ENCODE measurements at regions not wholly inside any gene's neighbourhood (a gene's known extent, or its start where the extent isn't known, plus 50 kb on each side); places are given as distances from the start of the nearest gene placed in this dataset.

DNA sequence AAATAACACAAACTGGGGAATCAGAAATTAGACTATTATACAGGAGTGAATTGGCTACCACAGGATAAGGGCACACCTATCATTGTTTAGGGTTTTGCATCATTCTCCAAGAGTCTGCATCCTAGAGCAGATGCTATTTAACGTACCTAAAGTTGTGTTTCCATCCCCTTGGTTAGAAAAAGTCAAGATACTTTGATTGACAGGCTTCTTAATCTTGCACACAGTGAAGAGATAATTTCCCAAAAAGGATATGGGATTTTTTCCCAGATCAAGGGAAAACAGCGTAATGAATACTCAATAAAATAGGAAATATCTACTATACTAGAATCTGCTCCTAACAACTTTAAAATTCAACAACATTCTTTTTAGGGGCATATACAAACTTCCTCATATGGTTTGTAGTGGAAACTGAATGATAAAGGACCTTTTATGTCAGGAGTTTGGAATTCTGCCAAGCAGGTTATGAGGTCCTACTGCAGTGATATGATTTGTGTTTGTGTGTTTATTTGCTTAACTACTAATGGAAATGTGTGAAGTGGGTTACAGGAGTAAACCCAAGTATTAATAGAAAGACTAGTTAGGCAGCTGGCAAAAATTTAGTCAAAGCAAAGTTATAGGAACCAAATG, 124.1 kb upstream of the MME start:
- ChIA-PET POLR2A (no interaction called here), CTCF (no interaction called here)
- TF ChIP-seq, protein P1, sequence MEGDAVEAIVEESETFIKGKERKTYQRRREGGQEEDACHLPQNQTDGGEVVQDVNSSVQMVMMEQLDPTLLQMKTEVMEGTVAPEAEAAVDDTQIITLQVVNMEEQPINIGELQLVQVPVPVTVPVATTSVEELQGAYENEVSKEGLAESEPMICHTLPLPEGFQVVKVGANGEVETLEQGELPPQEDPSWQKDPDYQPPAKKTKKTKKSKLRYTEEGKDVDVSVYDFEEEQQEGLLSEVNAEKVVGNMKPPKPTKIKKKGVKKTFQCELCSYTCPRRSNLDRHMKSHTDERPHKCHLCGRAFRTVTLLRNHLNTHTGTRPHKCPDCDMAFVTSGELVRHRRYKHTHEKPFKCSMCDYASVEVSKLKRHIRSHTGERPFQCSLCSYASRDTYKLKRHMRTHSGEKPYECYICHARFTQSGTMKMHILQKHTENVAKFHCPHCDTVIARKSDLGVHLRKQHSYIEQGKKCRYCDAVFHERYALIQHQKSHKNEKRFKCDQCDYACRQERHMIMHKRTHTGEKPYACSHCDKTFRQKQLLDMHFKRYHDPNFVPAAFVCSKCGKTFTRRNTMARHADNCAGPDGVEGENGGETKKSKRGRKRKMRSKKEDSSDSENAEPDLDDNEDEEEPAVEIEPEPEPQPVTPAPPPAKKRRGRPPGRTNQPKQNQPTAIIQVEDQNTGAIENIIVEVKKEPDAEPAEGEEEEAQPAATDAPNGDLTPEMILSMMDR (IDR thresholded peaks at IDR 0.05), result no peak
- Mint-ChIP-seq H3K36me3 (ENCODE audit: low read depth) (no peaks in the 10 kb centered on the region), H3K4me1 (ENCODE audit: low read depth) (no peaks in the 10 kb centered on the region), H3K9me3 (no peaks in the 10 kb centered on the region), H3K4me3 (no peak overlapping the region), H3K27ac (no peak overlapping the region), H3K27me3 (no peaks in the 10 kb centered on the region)
- intact Hi-C loops (cut with micrococcal nuclease), result loop anchor here (10.0 kb wide), 1 partner anchor 369 kb away; no protein-coding TSS in a partner anchor
- DNase-seq (no peak), ATAC-seq (no peak)

DNA sequence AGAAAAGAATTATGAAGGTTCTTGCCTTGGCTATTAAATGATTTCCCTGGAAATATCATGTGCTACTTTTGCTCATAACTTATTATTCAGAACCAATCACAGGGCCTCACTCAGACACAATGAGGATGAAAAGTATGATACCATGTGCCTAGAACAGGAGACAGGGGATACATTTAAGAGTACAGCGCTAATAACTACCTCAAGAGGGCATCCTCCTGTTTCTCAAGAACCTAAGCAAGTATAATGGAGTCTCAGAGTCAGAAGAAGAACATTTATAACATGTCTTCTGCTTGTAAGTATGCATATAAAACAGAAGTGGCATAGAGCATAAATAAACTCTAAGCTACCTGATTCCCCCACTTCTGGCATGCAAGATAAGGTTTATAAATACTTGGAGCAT, 125.4 kb upstream of the MME start:
- TF ChIP-seq, protein P1 (IDR thresholded peaks at IDR 0.05), result no peak
- POLR2A ChIA-PET, result no interaction called here
- intact Hi-C loops (cut with micrococcal nuclease), result loop anchor here (10.0 kb wide), 1 partner anchor 370 kb away; no protein-coding TSS in a partner anchor
- Mint-ChIP-seq H3K27ac (no peak overlapping the region), H3K4me1 (ENCODE audit: low read depth) (no peaks in the 10 kb centered on the region), H3K9me3 (no peaks in the 10 kb centered on the region), H3K4me3 (no peak overlapping the region), H3K36me3 (ENCODE audit: low read depth) (no peaks in the 10 kb centered on the region), H3K27me3 (no peaks in the 10 kb centered on the region)
- CTCF ChIA-PET, result no interaction called here
- ATAC-seq, result no peak
- DNase-seq, result no peak

DNA sequence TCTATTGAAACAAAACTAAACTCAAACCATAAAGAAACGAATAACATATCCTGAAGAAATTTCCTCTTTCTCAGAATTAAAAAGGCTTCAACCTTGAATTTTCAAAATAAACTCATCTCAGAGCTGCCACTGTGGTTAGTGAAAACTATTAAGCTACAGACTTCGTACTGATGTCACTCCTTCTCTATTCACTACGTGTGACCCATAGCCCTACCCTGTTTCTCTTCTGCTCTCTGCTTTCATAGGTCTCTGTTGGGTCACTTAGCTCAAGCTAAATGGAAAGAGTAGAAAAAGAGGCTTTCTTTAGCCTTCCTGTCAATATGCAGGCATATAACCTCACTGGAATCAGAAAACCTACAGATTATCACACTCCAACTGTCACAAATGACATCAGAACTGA, 126.6 kb upstream of the MME start:
- DNase-seq, result no peak
- intact Hi-C loops (cut with micrococcal nuclease), result loop anchor here (10.0 kb wide), 1 partner anchor 371 kb away; no protein-coding TSS in a partner anchor
- ChIA-PET POLR2A (no interaction called here), CTCF (no interaction called here)
- Mint-ChIP-seq H3K9me3 (no peaks in the 10 kb centered on the region), H3K27ac (no peak overlapping the region), H3K4me1 (ENCODE audit: low read depth) (no peaks in the 10 kb centered on the region), H3K27me3 (no peaks in the 10 kb centered on the region), H3K4me3 (no peak overlapping the region), H3K36me3 (ENCODE audit: low read depth) (no peaks in the 10 kb centered on the region)
- no peak for ATAC-seq
- TF ChIP-seq, protein P1 (IDR thresholded peaks at IDR 0.05), result no peak

DNA sequence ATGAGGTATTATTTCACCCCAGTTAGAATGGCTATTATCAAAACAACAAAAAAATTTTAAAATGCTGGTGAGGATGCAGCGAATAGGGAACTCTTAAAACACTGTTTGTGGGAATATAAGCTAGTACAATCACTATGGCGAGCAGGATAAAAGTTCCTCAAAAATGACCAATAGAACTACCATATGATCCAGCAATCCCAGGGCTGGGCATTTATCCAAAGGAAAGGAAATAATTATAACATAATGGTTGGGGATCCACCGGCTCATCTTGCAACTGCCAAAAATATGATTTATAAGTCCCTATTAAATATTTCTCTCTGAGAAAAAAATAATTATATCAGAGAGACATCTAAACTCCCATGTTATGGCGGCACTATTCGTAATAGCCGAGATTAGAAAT, 127.6 kb upstream of the MME start:
- DNase-seq (no peak), ATAC-seq (no peak)
- Mint-ChIP-seq H3K27ac (no peak overlapping the region), H3K4me3 (no peak overlapping the region), H3K9me3 (no peaks in the 10 kb centered on the region), H3K27me3 (no peaks in the 10 kb centered on the region), H3K36me3 (ENCODE audit: low read depth) (no peaks in the 10 kb centered on the region), H3K4me1 (ENCODE audit: low read depth) (no peaks in the 10 kb centered on the region)
- intact Hi-C loops (cut with micrococcal nuclease), result loop anchor here (10.0 kb wide), 1 partner anchor 372 kb away; no protein-coding TSS in a partner anchor
- TF ChIP-seq, protein P1 (IDR thresholded peaks at IDR 0.05), result no peak
- ChIA-PET POLR2A (no interaction called here), CTCF (no interaction called here)

DNA sequence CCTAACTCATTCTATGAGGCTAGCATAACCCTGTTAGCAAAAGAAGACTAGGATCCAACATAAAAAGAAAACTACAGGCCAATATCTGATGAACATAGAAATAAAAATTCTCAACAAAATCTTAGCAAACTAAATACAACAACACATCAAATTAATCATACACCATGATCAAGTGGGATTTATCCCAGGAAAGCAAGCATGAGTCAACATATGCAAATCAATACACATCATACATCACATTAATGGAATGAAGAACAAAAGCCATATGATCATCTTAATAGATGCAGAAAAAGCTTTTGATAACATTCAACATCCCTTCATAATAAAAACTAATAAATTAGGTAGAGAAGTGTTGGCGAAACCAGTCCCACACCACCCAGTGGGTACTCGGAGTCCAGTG, 136.1 kb upstream of the MME start:
- CTCF ChIA-PET, result no interaction called here

More for the DNA sequence above, 136.1 kb upstream of the MME start:
- Mint-ChIP-seq H3K4me1 (ENCODE audit: low read depth) (no peaks in the 10 kb centered on the region), H3K36me3 (ENCODE audit: low read depth) (no peaks in the 10 kb centered on the region), H3K27ac (no peak overlapping the region), H3K9me3 (peaks cover 5% of the 10 kb centered on the region), H3K27me3 (no peaks in the 10 kb centered on the region), H3K4me3 (no peak overlapping the region)
- POLR2A ChIA-PET, result no interaction called here
- intact Hi-C loops (cut with micrococcal nuclease), result no loop called here
- TF ChIP-seq, protein P1 (IDR thresholded peaks at IDR 0.05), result no peak
- ATAC-seq (no peak), DNase-seq (no peak)

All from activated CD8-positive, alpha-beta T cell treated with anti-CD3 and anti-CD28 coated beads for 36 hours (primary cell).